CD14-positive monocyte (primary cell): ENCODE measurements at regions not wholly inside any gene's neighbourhood (a gene's known extent, or its start where the extent isn't known, plus 50 kb on each side); places are given as distances from the start of the nearest gene placed in this dataset.

Experiments used
- DNase-seq, 3 donors: peaks; one replicate each; pipeline ENCODE4 v3.0.0-alpha.2; 2011 to 2022
- H2AFZ ChIP-seq: 2 replicates; pipeline ENCODE4 v1.6.0; 2012; ENCODE audit warnings: mild to moderate bottlenecking, low read depth, low read length, inconsistent platforms; ENCODE audit not compliant: insufficient read depth, poor library complexity, severe bottlenecking
- H3K27ac ChIP-seq, 2 donors: 1 replicate in 1 of 2; 2 replicates in 1 of 2; pipeline ENCODE4 v1.5.1; 2012 to 2013; ENCODE audit warnings: low read length in 2 of 2, control low read depth in 1 of 2, inconsistent platforms in 1 of 2, low read depth in 1 of 2, mild to moderate bottlenecking in 1 of 2
- H3K27me3 ChIP-seq, 2 donors: one replicate each; pipeline versions ENCODE4 v1.6.0 to v1.6.1; 2011 to 2013; ENCODE audit warnings: low read length in 2 of 2; ENCODE audit not compliant: control insufficient read depth in 2 of 2, insufficient read depth in 2 of 2
- H3K36me3 ChIP-seq, 2 donors: replicated peaks in 1 of 2; 1 replicate in 1 of 2; 2 replicates in 1 of 2; pipeline versions ENCODE4 v1.5.1 to v1.6.1; 2012 to 2013; ENCODE audit warnings: low read length in 2 of 2, control low read depth in 1 of 2, inconsistent platforms in 1 of 2, mild to moderate bottlenecking in 1 of 2; ENCODE audit not compliant: insufficient read depth in 2 of 2, control insufficient read depth in 1 of 2
- H3K4me1 ChIP-seq, 2 donors: 1 replicate in 1 of 2; 2 replicates in 1 of 2; pipeline versions ENCODE4 v1.5.1 to v1.6.1; 2012 to 2013; ENCODE audit warnings: low read length in 2 of 2, control low read depth in 1 of 2, inconsistent platforms in 1 of 2, mild to moderate bottlenecking in 1 of 2, moderate library complexity in 1 of 2; ENCODE audit not compliant: insufficient read depth in 2 of 2, control insufficient read depth in 1 of 2
- H3K4me2 ChIP-seq: replicated peaks from 2 replicates; pipeline ENCODE3; 2012; ENCODE audit warnings: low read length, moderate library complexity, mild to moderate bottlenecking; ENCODE audit not compliant: poor library complexity, severe bottlenecking; ENCODE audit errors: extremely low read depth
- H3K4me3 ChIP-seq, 3 experiments: fragments of 200-600 bp in 1 of 3; sonication (generic) in 1 of 3; replicated peaks in 1 of 3; 1 replicate in 2 of 3; 2 replicates in 1 of 3; pipeline ENCODE4 v1.5.1; 2011 to 2013; ENCODE audit warnings: low read length in 3 of 3, mild to moderate bottlenecking in 3 of 3, control low read depth in 2 of 3, low read depth in 2 of 3, inconsistent platforms in 1 of 3, moderate library complexity in 1 of 3
- H3K79me2 ChIP-seq: 2 replicates; pipeline ENCODE4 v1.6.0; 2012; ENCODE audit warnings: mild to moderate bottlenecking, control low read depth, inconsistent platforms, low read length, moderate library complexity; ENCODE audit not compliant: insufficient read depth
- H3K9ac ChIP-seq: 2 replicates; pipeline ENCODE4 v1.6.0; 2017; ENCODE audit warnings: low read length, mild to moderate bottlenecking; ENCODE audit not compliant: insufficient read depth, poor library complexity, severe bottlenecking
- H3K9me3 ChIP-seq, 2 donors: replicated peaks in 1 of 2; 1 replicate in 1 of 2; 2 replicates in 1 of 2; pipeline versions ENCODE4 v1.5.1 to v1.6.1; 2012 to 2013; ENCODE audit warnings: low read length in 2 of 2, control low read depth in 1 of 2; ENCODE audit not compliant: control insufficient read depth in 1 of 2, insufficient read depth in 1 of 2
- H4K20me1 ChIP-seq: 2 replicates; pipeline ENCODE4 v1.6.0; 2012; ENCODE audit warnings: mild to moderate bottlenecking, low read length, control low read depth, moderate library complexity; ENCODE audit not compliant: insufficient read depth
- H3K27ac Mint-ChIP-seq, 7 donors: one replicate each; pipeline ENCODE4 v1.8.0; 2020; ENCODE audit warnings: mild to moderate bottlenecking in 7 of 7, mixed read lengths in 7 of 7, moderate library complexity in 6 of 7, inconsistent platforms in 2 of 7
- H3K27me3 Mint-ChIP-seq, 3 donors: one replicate each; pipeline ENCODE4 v1.8.0; 2021 to 2022; ENCODE audit warnings: low read depth in 3 of 3, mild to moderate bottlenecking in 3 of 3, mixed read lengths in 3 of 3, moderate library complexity in 3 of 3, inconsistent platforms in 1 of 3
- H3K36me3 Mint-ChIP-seq, 2 donors: one replicate each; pipeline ENCODE4 v1.8.0; 2020; ENCODE audit warnings: mixed read lengths in 2 of 2, inconsistent platforms in 1 of 2, mild to moderate bottlenecking in 1 of 2
- H3K4me1 Mint-ChIP-seq: one replicate; pipeline ENCODE4 v1.8.0; 2020; ENCODE audit warnings: mild to moderate bottlenecking, mixed read lengths
- H3K4me3 Mint-ChIP-seq, 2 donors: one replicate each; pipeline ENCODE4 v1.8.0; 2020; ENCODE audit warnings: mild to moderate bottlenecking in 2 of 2, mixed read lengths in 2 of 2, moderate library complexity in 1 of 2
- H3K9me3 Mint-ChIP-seq, 7 donors: one replicate each; pipeline ENCODE4 v1.8.0; 2020 to 2022; ENCODE audit warnings: mixed read lengths in 7 of 7, mild to moderate bottlenecking in 6 of 7, moderate library complexity in 6 of 7, inconsistent platforms in 2 of 7
- WGBS: methylation state at CpG from one replicate; pipeline ENCODE4 v1.1.5; 2013; ENCODE audit warnings: missing lambda C conversion rate; ENCODE audit not compliant: insufficient coverage; 5-methylcytosine and 5-hydroxymethylcytosine counted together
- intact Hi-C, 2 donors: fragments of 100-400 bp; cut with micrococcal nuclease; formaldehyde crosslinking; loops; one replicate each; pipeline versions ENCODE4 v1.15.0 to v1.15.1; 2023
- TF ChIP-seq, protein P1 (sequence below): fragments of 200-600 bp; IDR thresholded peaks from one replicate; pipeline ENCODE4 v1.8.0; 2022; ENCODE audit warnings: antibody characterized with exemption, mild to moderate bottlenecking

GRCh38 chr2:129170570-129170969, 808.9 kb upstream of the RAB6C start:
- no peak overlapping the region for H3K4me3 ChIP-seq
- H4K20me1 ChIP-seq, result no peaks in the 10 kb centered on the region
- no peaks in the 10 kb centered on the region for H3K9me3 ChIP-seq
- intact Hi-C loops, result no loop called here
- H3K27ac ChIP-seq, result no peak overlapping the region
- WGBS, result 97% methylated on average over 2 of the region's 2 CpGs
- no peak overlapping the region for H3K9ac ChIP-seq
- H3K4me1 ChIP-seq, result no peaks in the 10 kb centered on the region
- Mint-ChIP-seq H3K9me3 (peaks cover 0 to 10% (median 3%) of the 10 kb centered on the region in 7 donors), H3K27ac (no peak overlapping the region), H3K36me3 (no peaks in the 10 kb centered on the region), H3K4me1 (no peaks in the 10 kb centered on the region), H3K4me3 (no peak overlapping the region), H3K27me3 (no peaks in the 10 kb centered on the region)
- no peaks in the 10 kb centered on the region for H3K36me3 ChIP-seq
- TF ChIP-seq, protein P1, sequence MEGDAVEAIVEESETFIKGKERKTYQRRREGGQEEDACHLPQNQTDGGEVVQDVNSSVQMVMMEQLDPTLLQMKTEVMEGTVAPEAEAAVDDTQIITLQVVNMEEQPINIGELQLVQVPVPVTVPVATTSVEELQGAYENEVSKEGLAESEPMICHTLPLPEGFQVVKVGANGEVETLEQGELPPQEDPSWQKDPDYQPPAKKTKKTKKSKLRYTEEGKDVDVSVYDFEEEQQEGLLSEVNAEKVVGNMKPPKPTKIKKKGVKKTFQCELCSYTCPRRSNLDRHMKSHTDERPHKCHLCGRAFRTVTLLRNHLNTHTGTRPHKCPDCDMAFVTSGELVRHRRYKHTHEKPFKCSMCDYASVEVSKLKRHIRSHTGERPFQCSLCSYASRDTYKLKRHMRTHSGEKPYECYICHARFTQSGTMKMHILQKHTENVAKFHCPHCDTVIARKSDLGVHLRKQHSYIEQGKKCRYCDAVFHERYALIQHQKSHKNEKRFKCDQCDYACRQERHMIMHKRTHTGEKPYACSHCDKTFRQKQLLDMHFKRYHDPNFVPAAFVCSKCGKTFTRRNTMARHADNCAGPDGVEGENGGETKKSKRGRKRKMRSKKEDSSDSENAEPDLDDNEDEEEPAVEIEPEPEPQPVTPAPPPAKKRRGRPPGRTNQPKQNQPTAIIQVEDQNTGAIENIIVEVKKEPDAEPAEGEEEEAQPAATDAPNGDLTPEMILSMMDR, result no peak
- no peaks in the 10 kb centered on the region for H3K27me3 ChIP-seq
- no peaks in the 10 kb centered on the region for H3K79me2 ChIP-seq
- H3K4me2 ChIP-seq, result no peak overlapping the region
- H2AFZ ChIP-seq, result no peak overlapping the region
- DNase-seq, result no peak

DNA sequence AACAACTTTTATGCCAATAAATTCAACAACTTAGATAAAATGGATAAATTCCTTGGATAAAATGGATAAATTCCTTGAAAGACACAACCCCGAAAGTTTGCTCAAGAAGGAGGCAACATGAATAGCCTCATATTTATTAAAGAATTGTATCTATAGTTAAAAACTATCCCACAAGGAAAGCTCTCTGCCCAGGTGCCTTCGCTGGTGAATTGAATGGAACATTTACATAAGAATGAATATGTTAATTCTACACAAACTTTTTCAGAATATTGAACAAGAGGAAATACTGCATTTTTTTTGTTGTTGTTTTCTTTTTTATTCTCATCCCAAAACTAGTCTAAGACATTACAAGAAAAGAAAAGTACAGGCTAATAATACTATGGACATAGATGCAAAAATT, 805.3 kb upstream of the RAB6C start:
- H3K36me3 ChIP-seq, result no peaks in the 10 kb centered on the region
- no peaks in the 10 kb centered on the region for H3K36me3 Mint-ChIP-seq
- no peaks in the 10 kb centered on the region for H3K4me1 Mint-ChIP-seq
- H3K4me3 ChIP-seq, result no peak overlapping the region
- H3K4me3 Mint-ChIP-seq, result no peak overlapping the region
- no peaks in the 10 kb centered on the region for H3K27me3 Mint-ChIP-seq
- no peak overlapping the region for H3K4me2 ChIP-seq
- TF ChIP-seq, protein P1, result no peak
- H3K4me1 ChIP-seq, result no peaks in the 10 kb centered on the region
- H3K9me3 ChIP-seq, result peaks cover 0 to 9% of the 10 kb centered on the region in 2 donors
- H3K27ac Mint-ChIP-seq, result no peak overlapping the region
- no peaks in the 10 kb centered on the region for H3K27me3 ChIP-seq
- H3K9ac ChIP-seq, result no peak overlapping the region
- H4K20me1 ChIP-seq, result no peaks in the 10 kb centered on the region
- H3K79me2 ChIP-seq, result no peaks in the 10 kb centered on the region
- H3K27ac ChIP-seq, result no peak overlapping the region
- no peak for DNase-seq
- no CpG with 5 or more reads among the region's 2 CpGs for WGBS
- intact Hi-C loops, result no loop called here
- no peak overlapping the region for H2AFZ ChIP-seq
- peaks cover 0 to 9% (median 5%) of the 10 kb centered on the region in 7 donors for H3K9me3 Mint-ChIP-seq
